Activated naive CD8-positive, alpha-beta T cell treated with anti-CD3 and anti-CD28 coated beads, Interleukin-2, amount 10 ng/mL, durations not matched to agents 7 days and 5 days (primary cell): ENCODE measurements at regions not wholly inside any gene's neighbourhood (a gene's known extent, or its start where the extent isn't known, plus 50 kb on each side); places are given as distances from the start of the nearest gene placed in this dataset.
"Not testable (repeated sequence)": the region's sequence is repeated elsewhere in the genome, so short reads cannot be mapped to it uniquely, and the experiment has no call there.

Experiments
- ATAC-seq: fragments of 150-1000 bp; cut with Tn5 transposase; one replicate; pipeline ENCODE4 v1.10.0; 2021; ENCODE audit warnings: low read depth, moderate library complexity
- POLR2A ChIA-PET: fragments of 350-600 bp; sonication (Branson Sonifier 250); formaldehyde crosslinking; loops from one replicate; lab custom pipeline; 2021; ENCODE audit warnings: antibody characterized with exemption; lab: Charles Lee
- DNase-seq: peaks from one replicate; pipeline ENCODE4 v3.0.0; 2021
- H3K27ac Mint-ChIP-seq: one replicate; pipeline ENCODE4 v1.8.0; 2022; ENCODE audit warnings: mild to moderate bottlenecking, mixed read lengths
- H3K27me3 Mint-ChIP-seq: one replicate; pipeline ENCODE4 v1.8.0; 2022; ENCODE audit warnings: mild to moderate bottlenecking, moderate library complexity, mixed read lengths
- H3K36me3 Mint-ChIP-seq: one replicate; pipeline ENCODE4 v1.8.0; 2021; ENCODE audit warnings: mild to moderate bottlenecking, mixed read lengths
- H3K4me1 Mint-ChIP-seq: one replicate; pipeline ENCODE4 v1.8.0; 2021; ENCODE audit warnings: mixed read lengths
- H3K4me3 Mint-ChIP-seq: one replicate; pipeline ENCODE4 v1.8.0; 2022; ENCODE audit warnings: mild to moderate bottlenecking, moderate library complexity, mixed read lengths
- H3K9me3 Mint-ChIP-seq: one replicate; pipeline ENCODE4 v1.8.0; 2021; ENCODE audit warnings: mixed read lengths

GRCh38 chr13:44710576-44710975 is 134.4 kb upstream of the TSC22D1 start:
- Mint-ChIP-seq H3K27me3 (peaks cover 4% of the 10 kb centered on the region), H3K9me3 (peaks cover 1% of the 10 kb centered on the region), H3K4me3 (no peak overlapping the region), H3K36me3 (no peaks in the 10 kb centered on the region), H3K4me1 (peaks cover 2% of the 10 kb centered on the region), H3K27ac (no peak overlapping the region)
- POLR2A ChIA-PET = no interaction called here
- no peak for DNase-seq
- no peak for ATAC-seq

- H3K4me3 Mint-ChIP-seq, DNase-seq, H3K36me3 Mint-ChIP-seq, H3K9me3 Mint-ChIP-seq, ATAC-seq, H3K4me1 Mint-ChIP-seq, POLR2A ChIA-PET, H3K27ac Mint-ChIP-seq, H3K27me3 Mint-ChIP-seq: not testable (repeated sequence)
Observed at GRCh38 chr13:44704811-44705210, 128.7 kb upstream of the TSC22D1 start.

- ATAC-seq (no peak), DNase-seq (no peak)
- Mint-ChIP-seq H3K9me3 (peaks cover 1% of the 10 kb centered on the region), H3K27ac (no peak overlapping the region), H3K4me3 (no peak overlapping the region), H3K4me1 (no peaks in the 10 kb centered on the region), H3K27me3 (peaks cover 3% of the 10 kb centered on the region), H3K36me3 (no peaks in the 10 kb centered on the region)
- POLR2A ChIA-PET = no interaction called here
Observed at GRCh38 chr13:44703371-44703770, 127.2 kb upstream of the TSC22D1 start.

GRCh38 chr13:44698066-44698465 is 121.9 kb upstream of the TSC22D1 start:
- Mint-ChIP-seq H3K9me3 (peaks cover 2% of the 10 kb centered on the region), H3K4me1 (peaks cover 3% of the 10 kb centered on the region), H3K4me3 (no peak overlapping the region), H3K36me3 (no peaks in the 10 kb centered on the region), H3K27ac (no peak overlapping the region), H3K27me3 (peaks cover 10% of the 10 kb centered on the region)
- POLR2A ChIA-PET = no interaction called here
- ATAC-seq (no peak), DNase-seq (no peak)

GRCh38 chr13:44697058-44697457 is 120.9 kb upstream of the TSC22D1 start:
- peaks cover 2% of the 10 kb centered on the region for H3K9me3 Mint-ChIP-seq
- peaks cover 3% of the 10 kb centered on the region for H3K4me1 Mint-ChIP-seq
- no peak overlapping the region for H3K27ac Mint-ChIP-seq
- H3K4me3 Mint-ChIP-seq = no peak overlapping the region
- H3K36me3 Mint-ChIP-seq = no peaks in the 10 kb centered on the region
- POLR2A ChIA-PET = no interaction called here
- peaks cover 10% of the 10 kb centered on the region for H3K27me3 Mint-ChIP-seq
- no peak for DNase-seq
- no peak for ATAC-seq

- Mint-ChIP-seq H3K4me1 (peaks cover 3% of the 10 kb centered on the region), H3K4me3 (no peak overlapping the region), H3K36me3 (no peaks in the 10 kb centered on the region), H3K27ac (no peak overlapping the region), H3K9me3 (peaks cover 2% of the 10 kb centered on the region), H3K27me3 (peaks cover 10% of the 10 kb centered on the region)
- DNase-seq = no peak
- POLR2A ChIA-PET = no interaction called here
- ATAC-seq = no peak
Observed at GRCh38 chr13:44695520-44695919, 119.4 kb upstream of the TSC22D1 start.

- POLR2A ChIA-PET = no interaction called here
- peaks cover 2% of the 10 kb centered on the region for H3K9me3 Mint-ChIP-seq
- no peak for ATAC-seq
- H3K27ac Mint-ChIP-seq = no peak overlapping the region
- no peak overlapping the region for H3K4me3 Mint-ChIP-seq
- H3K36me3 Mint-ChIP-seq = no peaks in the 10 kb centered on the region
- H3K27me3 Mint-ChIP-seq = peaks cover 7% of the 10 kb centered on the region
- DNase-seq = no peak
- peaks cover 3% of the 10 kb centered on the region for H3K4me1 Mint-ChIP-seq
Observed at GRCh38 chr13:44694842-44695241, 118.7 kb upstream of the TSC22D1 start.

GRCh38 chr13:44694291-44694690 is 118.2 kb upstream of the TSC22D1 start:
- H3K27ac Mint-ChIP-seq = no peak overlapping the region
- no peak for DNase-seq
- POLR2A ChIA-PET = no interaction called here
- no peaks in the 10 kb centered on the region for H3K36me3 Mint-ChIP-seq
- H3K4me1 Mint-ChIP-seq = peaks cover 3% of the 10 kb centered on the region
- no peak for ATAC-seq
- H3K4me3 Mint-ChIP-seq = no peak overlapping the region
- H3K27me3 Mint-ChIP-seq = peaks cover 8% of the 10 kb centered on the region
- peaks cover 2% of the 10 kb centered on the region for H3K9me3 Mint-ChIP-seq

- DNase-seq (no peak), ATAC-seq (no peak)
- POLR2A ChIA-PET = no interaction called here
- Mint-ChIP-seq H3K4me3 (no peak overlapping the region), H3K36me3 (no peaks in the 10 kb centered on the region), H3K27ac (no peak overlapping the region), H3K27me3 (peaks cover 10% of the 10 kb centered on the region), H3K9me3 (peaks cover 2% of the 10 kb centered on the region), H3K4me1 (peaks cover 3% of the 10 kb centered on the region)
Observed at GRCh38 chr13:44693156-44693764, 117.1 kb upstream of the TSC22D1 start.

GRCh38 chr13:44692173-44692713 is 116.1 kb upstream of the TSC22D1 start:
- no peak overlapping the region for H3K27ac Mint-ChIP-seq
- no peak for ATAC-seq
- POLR2A ChIA-PET = no interaction called here
- peaks cover 2% of the 10 kb centered on the region for H3K9me3 Mint-ChIP-seq
- H3K36me3 Mint-ChIP-seq = no peaks in the 10 kb centered on the region
- H3K4me3 Mint-ChIP-seq = no peak overlapping the region
- DNase-seq = no peak
- peaks cover 10% of the 10 kb centered on the region for H3K27me3 Mint-ChIP-seq
- H3K4me1 Mint-ChIP-seq = peaks cover 3% of the 10 kb centered on the region

- no peak for ATAC-seq
- H3K27ac Mint-ChIP-seq = no peak overlapping the region
- H3K4me1 Mint-ChIP-seq = peaks cover 5% of the 10 kb centered on the region
Observed at GRCh38 chr13:44690376-44690775, 114.2 kb upstream of the TSC22D1 start.

GRCh38 chr13:44688652-44689051 is 112.5 kb upstream of the TSC22D1 start:
- H3K4me3 Mint-ChIP-seq = no peak overlapping the region
- H3K27me3 Mint-ChIP-seq = peaks cover 4% of the 10 kb centered on the region
- H3K27ac Mint-ChIP-seq = no peak overlapping the region
- POLR2A ChIA-PET = no interaction called here
- H3K9me3 Mint-ChIP-seq = peaks cover 6% of the 10 kb centered on the region
- peaks cover 5% of the 10 kb centered on the region for H3K36me3 Mint-ChIP-seq
- no peak for ATAC-seq
- no peak for DNase-seq
- H3K4me1 Mint-ChIP-seq = peaks cover 5% of the 10 kb centered on the region

More at GRCh38 chr13:44690376-44690775, 114.2 kb upstream of the TSC22D1 start:
- Mint-ChIP-seq H3K36me3 (peaks cover 5% of the 10 kb centered on the region), H3K9me3 (peaks cover 4% of the 10 kb centered on the region), H3K27me3 (peaks cover 6% of the 10 kb centered on the region), H3K4me3 (no peak overlapping the region)
- no peak for DNase-seq
- POLR2A ChIA-PET = no interaction called here

- DNase-seq = no peak
- Mint-ChIP-seq H3K36me3 (peaks cover 5% of the 10 kb centered on the region), H3K9me3 (peaks cover 7% of the 10 kb centered on the region), H3K4me1 (peaks cover 5% of the 10 kb centered on the region), H3K27ac (no peak overlapping the region), H3K27me3 (peaks cover 4% of the 10 kb centered on the region), H3K4me3 (no peak overlapping the region)
- POLR2A ChIA-PET = no interaction called here
- ATAC-seq = no peak
Observed at GRCh38 chr13:44686531-44686934, 110.4 kb upstream of the TSC22D1 start.

GRCh38 chr13:44685641-44686040 is 109.5 kb upstream of the TSC22D1 start:
- DNase-seq (no peak), ATAC-seq (no peak)
- no peak overlapping the region for H3K4me3 Mint-ChIP-seq
- peaks cover 5% of the 10 kb centered on the region for H3K36me3 Mint-ChIP-seq
- H3K27ac Mint-ChIP-seq = no peak overlapping the region
- POLR2A ChIA-PET = interaction anchor here (0.6 kb wide), 1 partner anchor 141 kb away, joined by 3 read pairs; no protein-coding TSS in a partner anchor
- peaks cover 7% of the 10 kb centered on the region for H3K9me3 Mint-ChIP-seq
- H3K27me3 Mint-ChIP-seq = peaks cover 4% of the 10 kb centered on the region
- peaks cover 5% of the 10 kb centered on the region for H3K4me1 Mint-ChIP-seq
